Breast epithelium (tissue), 3 donors: ENCODE measurements at regions not wholly inside any gene's neighbourhood (a gene's known extent, or its start where the extent isn't known, plus 50 kb on each side); places are given as distances from the start of the nearest gene placed in this dataset.

ENCODE experiments used
- POLR2A ChIP-seq: fragments of 450-650 bp; IDR thresholded peaks from one replicate; pipeline ENCODE4 v1.6.1; 2016; ENCODE audit warnings: antibody characterized with exemption, mild to moderate bottlenecking, moderate library complexity
- POLR2AphosphoS5 ChIP-seq, 3 donors: sonication (generic); formaldehyde crosslinking; IDR thresholded peaks; one replicate each; pipeline ENCODE4 v1.6.1; 2017; ENCODE audit warnings: antibody characterized with exemption in 3 of 3
- TF ChIP-seq, protein P1 (sequence below), 3 donors: fragments of 450-650 bp; IDR thresholded peaks; one replicate each; pipeline ENCODE4 v1.5.1; 2016 to 2017; ENCODE audit warnings: antibody characterized with exemption in 3 of 3, mild to moderate bottlenecking in 3 of 3, moderate library complexity in 3 of 3

DNA sequence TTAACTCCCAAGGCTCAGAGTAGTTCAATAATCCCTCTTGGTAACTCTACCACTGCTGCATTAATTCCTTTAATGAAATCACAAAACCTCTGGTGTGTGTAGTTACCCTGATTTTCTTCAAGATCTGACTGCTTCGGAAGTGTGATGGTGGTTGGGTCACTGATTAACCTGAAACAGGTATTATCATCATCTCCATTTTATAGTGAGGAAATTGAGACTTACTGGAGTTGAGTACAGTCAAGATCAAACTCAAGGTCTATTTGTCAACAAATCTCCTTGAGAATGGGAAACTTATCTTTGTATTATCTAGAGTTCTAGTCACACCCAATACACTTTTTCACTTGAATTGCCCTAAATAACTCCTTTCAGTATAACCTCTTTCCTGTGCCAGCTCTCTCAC, 233.5 kb downstream of the BTG1 start:
- TF ChIP-seq, protein P1, sequence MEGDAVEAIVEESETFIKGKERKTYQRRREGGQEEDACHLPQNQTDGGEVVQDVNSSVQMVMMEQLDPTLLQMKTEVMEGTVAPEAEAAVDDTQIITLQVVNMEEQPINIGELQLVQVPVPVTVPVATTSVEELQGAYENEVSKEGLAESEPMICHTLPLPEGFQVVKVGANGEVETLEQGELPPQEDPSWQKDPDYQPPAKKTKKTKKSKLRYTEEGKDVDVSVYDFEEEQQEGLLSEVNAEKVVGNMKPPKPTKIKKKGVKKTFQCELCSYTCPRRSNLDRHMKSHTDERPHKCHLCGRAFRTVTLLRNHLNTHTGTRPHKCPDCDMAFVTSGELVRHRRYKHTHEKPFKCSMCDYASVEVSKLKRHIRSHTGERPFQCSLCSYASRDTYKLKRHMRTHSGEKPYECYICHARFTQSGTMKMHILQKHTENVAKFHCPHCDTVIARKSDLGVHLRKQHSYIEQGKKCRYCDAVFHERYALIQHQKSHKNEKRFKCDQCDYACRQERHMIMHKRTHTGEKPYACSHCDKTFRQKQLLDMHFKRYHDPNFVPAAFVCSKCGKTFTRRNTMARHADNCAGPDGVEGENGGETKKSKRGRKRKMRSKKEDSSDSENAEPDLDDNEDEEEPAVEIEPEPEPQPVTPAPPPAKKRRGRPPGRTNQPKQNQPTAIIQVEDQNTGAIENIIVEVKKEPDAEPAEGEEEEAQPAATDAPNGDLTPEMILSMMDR (IDR thresholded peaks at IDR 0.05): no peak
- TF ChIP-seq POLR2A: no peak
- TF ChIP-seq POLR2AphosphoS5 (IDR thresholded peaks at IDR 0.05): no peak
